Neutrophil (primary cell): ENCODE measurements at regions not wholly inside any gene's neighbourhood (a gene's known extent, or its start where the extent isn't known, plus 50 kb on each side); places are given as distances from the start of the nearest gene placed in this dataset.

ENCODE experiments used
- H3K27ac ChIP-seq: fragments of 200-600 bp; sonication (generic); 2 replicates; pipeline ENCODE4 v1.5.1; 2016; ENCODE audit warnings: mild to moderate bottlenecking, moderate library complexity
- H3K27me3 ChIP-seq: fragments of 200-600 bp; sonication (generic); 2 replicates; pipeline ENCODE4 v1.6.0; 2016; ENCODE audit warnings: mild to moderate bottlenecking
- H3K36me3 ChIP-seq: fragments of 200-600 bp; sonication (generic); 2 replicates; pipeline ENCODE4 v1.5.1; 2017
- H3K4me1 ChIP-seq, 2 experiments: fragments of 200-600 bp in 1 of 2; sonication (generic) in 1 of 2; 1 replicate in 1 of 2; 2 replicates in 1 of 2; pipeline versions ENCODE4 v1.5.1 to v1.6.1; 2013 to 2016; ENCODE audit warnings: low read depth in 1 of 2, low read length in 1 of 2, mild to moderate bottlenecking in 1 of 2, moderate library complexity in 1 of 2; ENCODE audit not compliant: control insufficient read depth in 1 of 2, insufficient read depth in 1 of 2
- H3K4me3 ChIP-seq, 2 experiments: fragments of 200-600 bp in 1 of 2; sonication (generic) in 1 of 2; 1 replicate in 1 of 2; 2 replicates in 1 of 2; pipeline ENCODE4 v1.5.1; 2013 to 2016; ENCODE audit warnings: low read depth in 1 of 2, low read length in 1 of 2, mild to moderate bottlenecking in 1 of 2, moderate library complexity in 1 of 2
- H3K9me3 ChIP-seq: fragments of 200-600 bp; sonication (generic); 2 replicates; pipeline ENCODE4 v1.5.1; 2016
- CTCF ChIP-seq: fragments of 200-600 bp; sonication (generic); IDR thresholded peaks from 2 replicates; pipeline ENCODE4 v1.5.1; 2016; ENCODE audit warnings: antibody characterized with exemption

DNA sequence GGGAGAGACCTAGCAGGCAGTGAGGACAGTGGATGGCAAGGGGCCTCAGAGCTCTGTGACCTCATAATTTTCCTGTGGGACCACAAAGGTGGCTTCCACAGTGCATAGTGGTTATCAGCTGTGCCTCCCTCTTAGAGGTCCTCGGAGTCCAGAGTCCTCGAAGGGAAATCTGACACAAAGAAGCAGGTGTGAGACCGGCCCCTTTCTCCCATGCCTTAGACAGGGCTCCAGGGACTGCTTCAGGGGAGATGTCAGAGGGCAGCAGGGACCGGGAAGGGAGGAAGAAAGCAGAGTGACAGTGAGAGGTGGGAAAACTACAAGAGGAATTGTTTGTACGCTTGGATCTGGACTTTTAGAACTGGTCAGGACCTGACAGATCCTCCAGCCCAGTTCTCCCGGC is 66.3 kb downstream of the BAMBI start:
- Histone ChIP-seq H3K27ac (no peak overlapping the region), H3K27me3 (peaks cover 3% of the 10 kb centered on the region), H3K36me3 (no peaks in the 10 kb centered on the region), H3K9me3 (no peaks in the 10 kb centered on the region), H3K4me3 (no peak overlapping the region), H3K4me1 (no peaks in the 10 kb centered on the region)
- no peak for TF ChIP-seq CTCF

GRCh38 chr10:28744069-28744768 is 66.9 kb downstream of the BAMBI start:
- no peaks in the 10 kb centered on the region for H3K36me3 ChIP-seq
- H3K4me3 ChIP-seq, result no peak overlapping the region
- H3K27me3 ChIP-seq, result no peaks in the 10 kb centered on the region
- TF ChIP-seq CTCF, result no peak
- H3K27ac ChIP-seq, result no peak overlapping the region
- no peaks in the 10 kb centered on the region for H3K4me1 ChIP-seq
- no peaks in the 10 kb centered on the region for H3K9me3 ChIP-seq

DNA sequence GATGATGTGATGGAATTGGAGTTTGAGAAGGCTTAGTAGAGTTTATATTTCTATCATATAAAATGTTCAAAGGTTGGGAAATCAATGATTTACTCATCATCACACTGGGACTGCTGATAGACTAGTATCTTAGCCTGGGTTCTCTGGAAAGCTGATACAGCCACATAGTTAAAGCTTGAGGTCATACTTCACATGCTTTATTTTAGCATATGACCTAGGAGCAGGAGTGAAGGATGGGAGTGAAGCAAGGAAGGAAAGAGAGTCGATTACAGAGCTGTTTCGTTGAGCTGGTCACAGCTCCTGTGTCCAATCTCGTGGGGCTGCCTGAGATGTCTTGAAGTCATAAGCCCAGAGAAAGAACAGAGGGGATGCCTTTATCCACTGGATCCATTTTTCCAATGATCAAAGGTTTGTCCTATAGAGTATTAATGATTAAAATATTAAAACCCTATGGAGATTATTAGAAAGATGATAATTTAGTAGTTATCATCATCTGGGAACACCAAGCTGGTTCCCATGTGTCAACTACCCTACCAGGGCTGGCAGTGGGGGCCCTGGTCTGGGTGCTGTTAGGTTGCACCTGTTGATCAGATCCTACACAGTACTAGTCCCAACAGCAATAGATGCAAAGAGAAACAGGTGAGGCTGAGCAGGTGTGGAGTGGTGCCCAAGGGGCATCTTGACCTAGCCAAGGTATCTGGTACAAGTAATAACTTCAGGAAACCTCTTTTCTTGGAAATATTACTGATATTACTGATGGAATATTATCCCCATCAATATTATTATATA is 77.8 kb downstream of the BAMBI start:
- Histone ChIP-seq H3K4me3 (no peak overlapping the region), H3K27me3 (peaks cover 20% of the 10 kb centered on the region), H3K27ac (no peak overlapping the region), H3K4me1 (no peaks in the 10 kb centered on the region), H3K36me3 (no peaks in the 10 kb centered on the region), H3K9me3 (no peaks in the 10 kb centered on the region)
- TF ChIP-seq CTCF, result no peak

DNA sequence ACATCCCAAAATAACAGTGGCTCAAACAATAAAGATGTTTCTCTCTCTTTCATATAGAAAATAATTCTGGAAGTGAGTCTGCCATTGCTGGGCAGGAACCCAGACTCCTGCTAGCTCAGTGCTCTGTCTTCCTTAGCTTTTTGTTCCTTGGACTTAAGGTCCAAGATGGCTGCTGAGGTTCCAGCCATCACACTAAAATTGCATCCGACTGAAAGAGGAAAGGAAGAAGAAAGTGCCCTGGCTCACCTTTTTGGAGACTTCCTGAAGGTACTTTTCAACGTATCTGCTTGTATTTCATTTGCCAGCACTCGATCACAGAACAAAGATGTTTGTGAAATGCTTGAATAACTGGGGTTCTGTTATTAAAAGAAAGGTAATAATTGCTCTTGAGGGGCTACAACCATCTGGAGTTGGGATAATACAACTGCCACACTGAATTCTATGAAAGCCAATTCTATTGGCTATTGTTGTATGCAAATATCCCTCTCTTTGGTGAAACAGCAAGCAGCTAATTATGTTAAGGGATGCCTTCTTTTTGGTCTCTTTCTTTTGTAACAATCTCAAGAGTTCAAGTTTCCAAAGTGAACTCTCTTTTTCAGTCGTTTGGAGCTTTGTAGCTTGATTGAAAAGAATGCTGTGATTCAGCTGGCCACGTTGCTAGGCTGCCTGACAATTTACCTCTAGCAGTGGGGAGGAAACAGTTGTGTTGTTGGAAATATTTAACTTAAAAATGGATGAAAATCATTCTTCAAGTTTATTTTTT is 83.9 kb downstream of the BAMBI start:
- H3K27ac ChIP-seq, result no peak overlapping the region
- no peaks in the 10 kb centered on the region for H3K9me3 ChIP-seq
- H3K4me1 ChIP-seq, result no peaks in the 10 kb centered on the region
- TF ChIP-seq CTCF, result no peak
- H3K36me3 ChIP-seq, result no peaks in the 10 kb centered on the region
- H3K27me3 ChIP-seq, result peaks cover 32% of the 10 kb centered on the region
- H3K4me3 ChIP-seq, result no peak overlapping the region

- Histone ChIP-seq H3K36me3 (no peaks in the 10 kb centered on the region), H3K4me1 (no peaks in the 10 kb centered on the region), H3K27ac (no peak overlapping the region), H3K4me3 (no peak overlapping the region), H3K9me3 (no peaks in the 10 kb centered on the region), H3K27me3 (peaks cover 35% of the 10 kb centered on the region)
- TF ChIP-seq CTCF, result no peak
Observed at GRCh38 chr10:28763471-28764170, 86.3 kb downstream of the BAMBI start.
